ENCODE measurements at regions not wholly inside any gene's neighbourhood (a gene's known extent, or its start where the extent isn't known, plus 50 kb on each side); places are given as distances from the start of the nearest gene placed in this dataset.

GRCh38 chr14:34233619-34234018, 228.4 kb downstream of the SPTSSA start:
- no peaks in the 10 kb centered on the region for H3K36me3 ChIP-seq (ENCODE audit: insufficient read depth)
- H3K4me2 ChIP-seq = no peak overlapping the region
- H3K27ac ChIP-seq = no peak overlapping the region
- TF ChIP-seq CTCF (conservative IDR thresholded peaks at IDR 0.05; ENCODE audit: low read depth, low read length) = no peak
- H2AFZ ChIP-seq (ENCODE audit: low read depth) = no peak overlapping the region
- H3K4me3 ChIP-seq (IDR thresholded peaks at IDR 0.05; ENCODE audit: insufficient read depth, low read depth, low read length) = no peak overlapping the region
- H3K9ac ChIP-seq = no peak overlapping the region
- H3K79me2 ChIP-seq (ENCODE audit: insufficient read depth, low read depth) = no peaks in the 10 kb centered on the region
- no peaks in the 10 kb centered on the region for H3K4me1 ChIP-seq (ENCODE audit: low read depth, poor library complexity, severe bottlenecking)
- H3K27me3 ChIP-seq (ENCODE audit: insufficient read depth, low read depth) = no peaks in the 10 kb centered on the region
- no peaks in the 10 kb centered on the region for H4K20me1 ChIP-seq (ENCODE audit: insufficient read depth)

- H3K36me3 ChIP-seq (ENCODE audit: insufficient read depth) = no peaks in the 10 kb centered on the region
- no peak for TF ChIP-seq CTCF (conservative IDR thresholded peaks at IDR 0.05; ENCODE audit: low read depth, low read length)
- H2AFZ ChIP-seq (ENCODE audit: low read depth) = no peak overlapping the region
- H3K79me2 ChIP-seq (ENCODE audit: insufficient read depth, low read depth) = no peaks in the 10 kb centered on the region
- no peaks in the 10 kb centered on the region for H4K20me1 ChIP-seq (ENCODE audit: insufficient read depth)
- no peak overlapping the region for H3K27ac ChIP-seq
- no peaks in the 10 kb centered on the region for H3K27me3 ChIP-seq (ENCODE audit: insufficient read depth, low read depth)
- no peak overlapping the region for H3K4me2 ChIP-seq
- no peak overlapping the region for H3K4me3 ChIP-seq (IDR thresholded peaks at IDR 0.05; ENCODE audit: insufficient read depth, low read depth, low read length)
- no peaks in the 10 kb centered on the region for H3K4me1 ChIP-seq (ENCODE audit: low read depth, poor library complexity, severe bottlenecking)
- no peak overlapping the region for H3K9ac ChIP-seq
Observed at GRCh38 chr14:34232790-34233189, 229.2 kb downstream of the SPTSSA start.

- Histone ChIP-seq H3K4me2 (no peak overlapping the region), H3K27me3 (ENCODE audit: insufficient read depth, low read depth) (no peaks in the 10 kb centered on the region), H2AFZ (ENCODE audit: low read depth) (no peak overlapping the region), H3K4me1 (ENCODE audit: low read depth, poor library complexity, severe bottlenecking) (no peaks in the 10 kb centered on the region), H3K27ac (no peak overlapping the region), H4K20me1 (ENCODE audit: insufficient read depth) (no peaks in the 10 kb centered on the region), H3K9ac (no peak overlapping the region), H3K36me3 (ENCODE audit: insufficient read depth) (no peaks in the 10 kb centered on the region), H3K79me2 (ENCODE audit: insufficient read depth, low read depth) (no peaks in the 10 kb centered on the region), H3K4me3 (IDR thresholded peaks at IDR 0.05; ENCODE audit: insufficient read depth, low read depth, low read length) (no peak overlapping the region)
- no peak for TF ChIP-seq CTCF (conservative IDR thresholded peaks at IDR 0.05; ENCODE audit: low read depth, low read length)
Observed at GRCh38 chr14:34231626-34232025, 230.4 kb downstream of the SPTSSA start.

GRCh38 chr14:34229140-34229539, 232.9 kb downstream of the SPTSSA start:
- Histone ChIP-seq H3K4me3 (IDR thresholded peaks at IDR 0.05; ENCODE audit: insufficient read depth, low read depth, low read length) (no peak overlapping the region), H3K4me1 (ENCODE audit: low read depth, poor library complexity, severe bottlenecking) (no peaks in the 10 kb centered on the region), H2AFZ (ENCODE audit: low read depth) (no peak overlapping the region), H4K20me1 (ENCODE audit: insufficient read depth) (no peaks in the 10 kb centered on the region), H3K4me2 (no peak overlapping the region), H3K9ac (no peak overlapping the region), H3K79me2 (ENCODE audit: insufficient read depth, low read depth) (no peaks in the 10 kb centered on the region), H3K27me3 (ENCODE audit: insufficient read depth, low read depth) (no peaks in the 10 kb centered on the region), H3K36me3 (ENCODE audit: insufficient read depth) (no peaks in the 10 kb centered on the region), H3K27ac (no peak overlapping the region)
- TF ChIP-seq CTCF (conservative IDR thresholded peaks at IDR 0.05; ENCODE audit: low read depth, low read length) = no peak

GRCh38 chr14:34228650-34228976, 233.4 kb downstream of the SPTSSA start:
- H3K4me2 ChIP-seq = no peak overlapping the region
- no peak for TF ChIP-seq CTCF (conservative IDR thresholded peaks at IDR 0.05; ENCODE audit: low read depth, low read length)
- H3K27me3 ChIP-seq (ENCODE audit: insufficient read depth, low read depth) = no peaks in the 10 kb centered on the region
- H4K20me1 ChIP-seq (ENCODE audit: insufficient read depth) = no peaks in the 10 kb centered on the region
- H3K9ac ChIP-seq = no peak overlapping the region
- H3K27ac ChIP-seq = no peak overlapping the region
- no peak overlapping the region for H3K4me3 ChIP-seq (IDR thresholded peaks at IDR 0.05; ENCODE audit: insufficient read depth, low read depth, low read length)
- H3K4me1 ChIP-seq (ENCODE audit: low read depth, poor library complexity, severe bottlenecking) = no peaks in the 10 kb centered on the region
- H3K79me2 ChIP-seq (ENCODE audit: insufficient read depth, low read depth) = no peaks in the 10 kb centered on the region
- H3K36me3 ChIP-seq (ENCODE audit: insufficient read depth) = no peaks in the 10 kb centered on the region
- H2AFZ ChIP-seq (ENCODE audit: low read depth) = no peak overlapping the region

Data from KMS-11 (cell line).